ENCODE measurements at regions not wholly inside any gene's neighbourhood (a gene's known extent, or its start where the extent isn't known, plus 50 kb on each side); places are given as distances from the start of the nearest gene placed in this dataset.
"Not testable (repeated sequence)": the region's sequence is repeated elsewhere in the genome, so short reads cannot be mapped to it uniquely, and the experiment has no call there.

DNA sequence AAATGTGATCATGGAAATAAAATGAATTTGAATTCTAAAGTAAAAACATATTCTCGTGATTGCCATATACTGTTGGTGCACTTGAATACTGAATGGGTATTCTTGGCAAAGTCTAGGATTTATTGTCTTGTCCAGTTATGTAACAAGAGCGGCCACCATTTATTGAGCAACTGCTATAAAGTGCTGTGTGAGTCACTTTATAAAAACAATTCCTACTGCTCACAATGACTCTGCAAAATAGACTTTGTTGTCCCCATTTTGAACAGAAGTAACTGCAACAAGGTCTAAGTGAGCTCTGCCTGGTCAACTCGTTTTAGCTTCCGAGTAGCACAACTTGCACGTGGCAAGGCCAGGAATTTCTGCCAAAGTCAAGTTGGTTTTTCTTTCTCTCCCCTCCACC lies 995.6 kb upstream of the FANCL start:
- TF ChIP-seq, protein P1, sequence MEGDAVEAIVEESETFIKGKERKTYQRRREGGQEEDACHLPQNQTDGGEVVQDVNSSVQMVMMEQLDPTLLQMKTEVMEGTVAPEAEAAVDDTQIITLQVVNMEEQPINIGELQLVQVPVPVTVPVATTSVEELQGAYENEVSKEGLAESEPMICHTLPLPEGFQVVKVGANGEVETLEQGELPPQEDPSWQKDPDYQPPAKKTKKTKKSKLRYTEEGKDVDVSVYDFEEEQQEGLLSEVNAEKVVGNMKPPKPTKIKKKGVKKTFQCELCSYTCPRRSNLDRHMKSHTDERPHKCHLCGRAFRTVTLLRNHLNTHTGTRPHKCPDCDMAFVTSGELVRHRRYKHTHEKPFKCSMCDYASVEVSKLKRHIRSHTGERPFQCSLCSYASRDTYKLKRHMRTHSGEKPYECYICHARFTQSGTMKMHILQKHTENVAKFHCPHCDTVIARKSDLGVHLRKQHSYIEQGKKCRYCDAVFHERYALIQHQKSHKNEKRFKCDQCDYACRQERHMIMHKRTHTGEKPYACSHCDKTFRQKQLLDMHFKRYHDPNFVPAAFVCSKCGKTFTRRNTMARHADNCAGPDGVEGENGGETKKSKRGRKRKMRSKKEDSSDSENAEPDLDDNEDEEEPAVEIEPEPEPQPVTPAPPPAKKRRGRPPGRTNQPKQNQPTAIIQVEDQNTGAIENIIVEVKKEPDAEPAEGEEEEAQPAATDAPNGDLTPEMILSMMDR (IDR thresholded peaks at IDR 0.05; ENCODE audit: insufficient read depth, low read depth, low read length): no peak
- no peaks in the 10 kb centered on the region for H3K36me3 ChIP-seq (ENCODE audit: control insufficient read depth, insufficient read depth, low read length)
- no peak overlapping the region for H3K4me3 ChIP-seq (ENCODE audit: low read depth, low read length)
- no peaks in the 10 kb centered on the region for H3K27me3 ChIP-seq (ENCODE audit: control insufficient read depth, insufficient read depth, low read length)
- ChIA-PET CTCF (no interaction called here), POLR2A (no interaction called here)
- peak; percentile 3 for DNase-seq (ENCODE audit: low read depth)

DNA sequence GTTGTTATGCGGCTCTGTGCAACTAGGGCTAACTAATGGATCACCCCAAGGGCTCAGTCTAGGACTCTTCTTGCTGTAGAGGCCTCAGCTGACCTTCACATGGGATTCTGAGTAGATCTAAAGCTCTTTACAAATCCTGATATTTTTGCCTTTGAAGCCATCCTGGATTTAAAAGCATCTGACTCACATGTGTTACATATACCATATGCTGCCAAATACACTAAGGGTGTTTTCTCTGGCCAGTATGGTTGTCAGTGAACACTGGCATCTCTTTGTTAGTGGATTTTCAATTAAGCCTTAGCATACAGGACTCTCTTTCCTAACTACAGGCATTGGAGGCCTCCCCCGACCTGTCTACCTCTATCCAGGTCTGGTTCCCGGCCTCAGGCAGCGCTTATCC lies 992.8 kb upstream of the FANCL start:
- Histone ChIP-seq H3K27me3 (ENCODE audit: control insufficient read depth, insufficient read depth, low read length) (no peaks in the 10 kb centered on the region), H3K36me3 (ENCODE audit: control insufficient read depth, insufficient read depth, low read length) (no peaks in the 10 kb centered on the region), H3K4me3 (ENCODE audit: low read depth, low read length) (no peak overlapping the region)
- ChIA-PET POLR2A (no interaction called here), CTCF (interaction anchor here (1.3 kb wide), 1 partner anchor 11 kb away, joined by 3 read pairs; no protein-coding TSS in a partner anchor)
- TF ChIP-seq, protein P1 (IDR thresholded peaks at IDR 0.05; ENCODE audit: insufficient read depth, low read depth, low read length): no peak
- no peak for DNase-seq (ENCODE audit: low read depth)

DNA sequence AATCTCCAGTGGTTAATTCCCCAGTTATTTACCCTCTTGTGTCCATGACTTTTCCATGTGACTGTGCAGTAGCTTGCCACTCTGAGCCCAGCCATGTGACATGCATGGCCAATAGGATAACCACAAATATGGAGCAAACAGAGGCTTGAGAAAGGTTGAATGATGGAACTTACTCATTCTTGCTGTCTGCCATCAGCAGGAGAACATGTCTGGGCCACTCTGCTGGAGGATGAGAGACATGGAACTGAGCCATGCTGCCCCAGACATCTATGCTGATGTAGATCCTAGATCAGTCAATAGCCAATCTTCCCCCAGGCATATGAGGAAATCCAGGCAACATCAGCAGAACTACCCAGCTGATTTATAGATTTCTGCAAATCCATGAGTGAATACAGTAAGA lies 992.3 kb upstream of the FANCL start:
- POLR2A ChIA-PET: no interaction called here
- Histone ChIP-seq H3K36me3 (ENCODE audit: control insufficient read depth, insufficient read depth, low read length) (no peaks in the 10 kb centered on the region), H3K4me3 (ENCODE audit: low read depth, low read length) (no peak overlapping the region), H3K27me3 (ENCODE audit: control insufficient read depth, insufficient read depth, low read length) (no peaks in the 10 kb centered on the region)
- CTCF ChIA-PET: interaction anchor here (1.3 kb wide), 1 partner anchor 12 kb away, joined by 3 read pairs; no protein-coding TSS in a partner anchor
- TF ChIP-seq, protein P1 (IDR thresholded peaks at IDR 0.05; ENCODE audit: insufficient read depth, low read depth, low read length): no peak
- DNase-seq (ENCODE audit: low read depth): no peak

DNA sequence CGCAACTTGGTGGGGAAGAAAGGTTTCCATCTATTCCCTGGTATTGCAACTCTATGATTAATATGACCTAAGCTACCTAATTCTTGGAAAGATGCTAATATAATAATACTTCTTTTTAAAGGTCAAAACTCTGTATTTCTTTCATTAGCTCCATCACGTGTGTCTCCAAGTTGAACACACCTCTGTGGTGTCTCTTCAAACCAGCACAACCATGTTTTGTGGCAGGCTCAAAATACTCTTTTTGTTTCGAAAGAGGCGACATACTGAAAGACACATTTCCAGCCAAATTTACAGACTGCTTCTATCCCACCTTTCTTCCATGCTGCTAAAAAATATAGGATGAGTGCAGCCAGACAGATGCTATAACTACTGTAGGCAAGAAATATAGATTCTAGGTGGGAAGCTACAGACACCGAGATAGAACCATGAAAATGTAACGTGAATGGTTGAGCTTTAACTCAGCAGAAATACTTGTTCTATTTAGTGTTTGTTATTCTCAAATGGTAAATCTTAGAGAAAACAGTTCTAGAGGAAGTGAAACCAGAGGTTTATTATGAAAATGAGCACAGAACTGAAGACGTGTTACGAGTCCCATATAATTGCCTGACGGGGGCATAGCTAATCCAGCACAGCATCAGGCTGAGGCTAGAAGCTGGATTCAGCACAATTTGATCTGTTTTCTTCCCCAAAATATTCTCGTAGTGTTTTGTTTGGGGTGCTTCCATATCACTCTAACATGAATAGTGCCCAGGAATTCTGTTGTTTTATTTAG lies 991.5 kb upstream of the FANCL start:
- POLR2A ChIA-PET: no interaction called here
- Histone ChIP-seq H3K36me3 (ENCODE audit: control insufficient read depth, insufficient read depth, low read length) (no peaks in the 10 kb centered on the region), H3K4me3 (ENCODE audit: low read depth, low read length) (no peak overlapping the region), H3K27me3 (ENCODE audit: control insufficient read depth, insufficient read depth, low read length) (no peaks in the 10 kb centered on the region)
- no peak for DNase-seq (ENCODE audit: low read depth)
- CTCF ChIA-PET: interaction anchor here (1.3 kb wide), 1 partner anchor 13 kb away, joined by 3 read pairs; no protein-coding TSS in a partner anchor
- TF ChIP-seq, protein P1 (IDR thresholded peaks at IDR 0.05; ENCODE audit: insufficient read depth, low read depth, low read length): no peak

DNA sequence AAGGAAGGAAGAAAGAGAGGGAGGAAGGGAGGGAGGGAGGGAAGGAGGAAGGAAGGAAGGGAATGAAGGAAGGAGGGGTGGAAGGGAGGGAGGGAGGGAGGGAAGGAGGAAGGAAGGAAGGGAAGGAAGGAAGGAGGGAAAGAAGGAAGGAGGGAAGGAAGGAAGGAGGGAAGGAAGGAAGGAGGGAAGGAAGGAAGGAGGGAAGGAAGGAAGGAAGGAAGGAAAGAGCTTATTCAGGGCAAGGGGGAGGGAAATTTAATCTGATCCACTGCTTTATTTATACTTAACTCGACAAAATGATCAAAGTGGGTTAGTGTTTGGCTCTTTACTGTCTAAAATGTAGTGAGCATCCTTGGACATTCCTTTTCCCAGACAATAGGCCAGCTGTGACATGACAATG lies 985.2 kb upstream of the FANCL start:
- H3K36me3 ChIP-seq (ENCODE audit: control insufficient read depth, insufficient read depth, low read length); H3K4me3 ChIP-seq (ENCODE audit: low read depth, low read length); DNase-seq (ENCODE audit: low read depth); H3K27me3 ChIP-seq (ENCODE audit: control insufficient read depth, insufficient read depth, low read length); POLR2A ChIA-PET; CTCF ChIA-PET: not testable (repeated sequence)

DNA sequence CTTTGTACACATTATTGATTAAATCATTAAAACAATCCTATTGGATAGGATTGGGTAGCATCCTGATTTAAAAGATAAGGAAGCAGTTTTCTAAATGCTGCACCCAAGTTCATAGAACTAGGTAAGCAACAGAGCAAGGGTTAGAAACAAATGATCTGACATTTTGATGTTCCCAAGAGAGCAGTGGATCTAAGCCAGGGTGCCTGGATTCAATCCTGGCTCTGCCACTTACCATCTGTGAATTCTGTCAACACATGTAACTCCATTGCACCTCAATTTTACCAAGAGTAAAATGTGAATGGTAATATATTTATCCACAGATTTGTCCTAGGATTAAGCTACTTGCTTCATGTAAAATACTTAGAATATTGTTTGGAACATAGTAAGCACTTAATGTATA lies 982.6 kb upstream of the FANCL start:
- ChIA-PET POLR2A (no interaction called here), CTCF (no interaction called here)
- H3K27me3 ChIP-seq (ENCODE audit: control insufficient read depth, insufficient read depth, low read length): no peaks in the 10 kb centered on the region
- TF ChIP-seq, protein P1 (IDR thresholded peaks at IDR 0.05; ENCODE audit: insufficient read depth, low read depth, low read length): no peak
- H3K36me3 ChIP-seq (ENCODE audit: control insufficient read depth, insufficient read depth, low read length): no peaks in the 10 kb centered on the region
- no peak overlapping the region for H3K4me3 ChIP-seq (ENCODE audit: low read depth, low read length)
- DNase-seq (ENCODE audit: low read depth): no peak
